ENCODE measurements at regions not wholly inside any gene's neighbourhood (a gene's known extent, or its start where the extent isn't known, plus 50 kb on each side); places are given as distances from the start of the nearest gene placed in this dataset.

DNA sequence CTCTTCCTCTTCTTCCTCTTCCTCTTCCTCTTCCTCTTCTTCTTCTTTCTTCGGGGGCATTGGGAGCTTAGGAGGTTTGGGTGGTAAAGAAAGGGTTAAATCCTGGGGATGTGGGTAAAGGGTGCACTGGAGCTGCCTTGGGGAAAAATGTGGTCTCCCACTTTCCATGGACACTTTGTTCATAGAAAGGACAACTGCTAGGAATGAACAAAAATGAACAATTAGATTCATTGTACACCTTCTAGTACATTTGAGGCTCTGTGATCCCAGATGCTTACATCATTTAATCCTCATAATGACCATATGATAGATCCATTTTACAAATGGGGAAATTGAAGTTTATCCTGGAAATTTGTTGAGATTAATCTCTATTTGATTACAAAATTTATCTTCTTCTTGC is 699.7 kb downstream of the TUSC7 start:
- TF ChIP-seq, protein P1, sequence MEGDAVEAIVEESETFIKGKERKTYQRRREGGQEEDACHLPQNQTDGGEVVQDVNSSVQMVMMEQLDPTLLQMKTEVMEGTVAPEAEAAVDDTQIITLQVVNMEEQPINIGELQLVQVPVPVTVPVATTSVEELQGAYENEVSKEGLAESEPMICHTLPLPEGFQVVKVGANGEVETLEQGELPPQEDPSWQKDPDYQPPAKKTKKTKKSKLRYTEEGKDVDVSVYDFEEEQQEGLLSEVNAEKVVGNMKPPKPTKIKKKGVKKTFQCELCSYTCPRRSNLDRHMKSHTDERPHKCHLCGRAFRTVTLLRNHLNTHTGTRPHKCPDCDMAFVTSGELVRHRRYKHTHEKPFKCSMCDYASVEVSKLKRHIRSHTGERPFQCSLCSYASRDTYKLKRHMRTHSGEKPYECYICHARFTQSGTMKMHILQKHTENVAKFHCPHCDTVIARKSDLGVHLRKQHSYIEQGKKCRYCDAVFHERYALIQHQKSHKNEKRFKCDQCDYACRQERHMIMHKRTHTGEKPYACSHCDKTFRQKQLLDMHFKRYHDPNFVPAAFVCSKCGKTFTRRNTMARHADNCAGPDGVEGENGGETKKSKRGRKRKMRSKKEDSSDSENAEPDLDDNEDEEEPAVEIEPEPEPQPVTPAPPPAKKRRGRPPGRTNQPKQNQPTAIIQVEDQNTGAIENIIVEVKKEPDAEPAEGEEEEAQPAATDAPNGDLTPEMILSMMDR (IDR thresholded peaks at IDR 0.05), result no peak
- TF ChIP-seq POLR2A (IDR thresholded peaks at IDR 0.05), result no peak

All from thyroid gland (tissue), 4 donors.